SKM-1 (cell line): ENCODE measurements at regions not wholly inside any gene's neighbourhood (a gene's known extent, or its start where the extent isn't known, plus 50 kb on each side); places are given as distances from the start of the nearest gene placed in this dataset.
"Not testable (repeated sequence)": the region's sequence is repeated elsewhere in the genome, so short reads cannot be mapped to it uniquely, and the experiment has no call there.

Experiments
- DNase-seq: peaks from one replicate; lab custom pipeline; 2025; ENCODE audit not compliant: unreplicated experiment; lab: John Stamatoyannopoulos, UW

- DNase-seq = no peak
These were observed 283.4 kb upstream of the GRAMD2B start for GRCh38 chr5:126139773-126140172.

- DNase-seq = no peak
These were observed 279.6 kb upstream of the GRAMD2B start for GRCh38 chr5:126143622-126144021.

- not testable (repeated sequence) for DNase-seq
These were observed 272.9 kb upstream of the GRAMD2B start for GRCh38 chr5:126150319-126150718.

GRCh38 chr5:126155298-126155697, 267.9 kb upstream of the GRAMD2B start:
- not testable (repeated sequence) for DNase-seq

GRCh38 chr5:126166368-126166767, 256.8 kb upstream of the GRAMD2B start:
- no peak for DNase-seq

GRCh38 chr5:126168785-126169184, 254.4 kb upstream of the GRAMD2B start:
- no peak for DNase-seq

- DNase-seq = no peak
These were observed 251.3 kb upstream of the GRAMD2B start for GRCh38 chr5:126171916-126172315.

GRCh38 chr5:126172812-126173211, 250.4 kb upstream of the GRAMD2B start:
- no peak for DNase-seq

GRCh38 chr5:126178521-126178920, 244.7 kb upstream of the GRAMD2B start:
- no peak for DNase-seq

- no peak for DNase-seq
These were observed 240.1 kb upstream of the GRAMD2B start for GRCh38 chr5:126182971-126183695.

GRCh38 chr5:126184474-126184873, 238.7 kb upstream of the GRAMD2B start:
- no peak for DNase-seq

- no peak for DNase-seq
These were observed 237.0 kb upstream of the GRAMD2B start for GRCh38 chr5:126186210-126186609.

- DNase-seq = no peak
These were observed 234.4 kb upstream of the GRAMD2B start for GRCh38 chr5:126188804-126189203.

GRCh38 chr5:126189231-126189630, 234.0 kb upstream of the GRAMD2B start:
- DNase-seq = no peak

- DNase-seq = no peak
These were observed 233.3 kb upstream of the GRAMD2B start for GRCh38 chr5:126189862-126190261.

GRCh38 chr5:126192226-126192625, 231.0 kb upstream of the GRAMD2B start:
- DNase-seq = no peak

- no peak for DNase-seq
These were observed 227.7 kb upstream of the GRAMD2B start for GRCh38 chr5:126195410-126196100.

- no peak for DNase-seq
These were observed 224.7 kb upstream of the GRAMD2B start for GRCh38 chr5:126198531-126198930.

GRCh38 chr5:126199467-126199866, 223.7 kb upstream of the GRAMD2B start:
- DNase-seq = no peak

- no peak for DNase-seq
These were observed 214.5 kb upstream of the GRAMD2B start for GRCh38 chr5:126208691-126209090.

- no peak for DNase-seq
These were observed 212.3 kb upstream of the GRAMD2B start for GRCh38 chr5:126210955-126211354.

GRCh38 chr5:126219616-126220015, 203.6 kb upstream of the GRAMD2B start:
- DNase-seq = no peak

GRCh38 chr5:126220725-126221124, 202.5 kb upstream of the GRAMD2B start:
- no peak for DNase-seq
